ENCODE measurements at regions not wholly inside any gene's neighbourhood (a gene's known extent, or its start where the extent isn't known, plus 50 kb on each side); places are given as distances from the start of the nearest gene placed in this dataset.

GRCh38 chr1:87513966-87514660, 185.4 kb downstream of the LMO4 start:
- TF ChIP-seq CTCF (IDR thresholded peaks at IDR 0.05), result no peak
- TF ChIP-seq POLR2A (IDR thresholded peaks at IDR 0.05), result no peak
- no peak for TF ChIP-seq POLR2AphosphoS5 (IDR thresholded peaks at IDR 0.05)
